GM23338 (cell line): ENCODE measurements at regions not wholly inside any gene's neighbourhood (a gene's known extent, or its start where the extent isn't known, plus 50 kb on each side); places are given as distances from the start of the nearest gene placed in this dataset.

ENCODE experiments used
- CTCF ChIP-seq, 2 experiments: fragments of 200-600 bp in 1 of 2; sonication (generic) in 1 of 2; conservative IDR thresholded peaks; 2 replicates each; pipeline versions ENCODE4 v1.5.1 to v1.6.1; 2016 to 2017; ENCODE audit warnings: antibody characterized with exemption in 2 of 2, low read depth in 2 of 2, mild to moderate bottlenecking in 2 of 2, moderate library complexity in 1 of 2
- POLR2AphosphoS5 ChIP-seq: IDR thresholded peaks from 2 replicates; pipeline ENCODE4 v1.6.1; 2016; ENCODE audit warnings: antibody characterized with exemption, low read depth

- TF ChIP-seq POLR2AphosphoS5 = no peak
- no peak for TF ChIP-seq CTCF (conservative IDR thresholded peaks at IDR 0.05; ENCODE audit: low read depth in 2 of 2)
These were observed 487.3 kb upstream of the CDH4 start for GRCh38 chr20:60764771-60765170.
